Endodermal cell (in vitro differentiated cells): ENCODE measurements at regions not wholly inside any gene's neighbourhood (a gene's known extent, or its start where the extent isn't known, plus 50 kb on each side); places are given as distances from the start of the nearest gene placed in this dataset.
"Not testable (repeated sequence)": the region's sequence is repeated elsewhere in the genome, so short reads cannot be mapped to it uniquely, and the experiment has no call there.

Experiments
- DNase-seq: peaks from one replicate; pipeline ENCODE4 v3.0.0-alpha.2; 2017
- H3K27ac ChIP-seq: 2 replicates; pipeline ENCODE4 v1.5.1; 2013; ENCODE audit warnings: mild to moderate bottlenecking, low read depth, low read length, moderate library complexity
- H3K27me3 ChIP-seq: 2 replicates; pipeline ENCODE4 v1.6.1; 2013; ENCODE audit warnings: mild to moderate bottlenecking, low read length, moderate library complexity; ENCODE audit not compliant: insufficient read depth, control insufficient read depth, poor library complexity, severe bottlenecking
- H3K36me3 ChIP-seq: 2 replicates; pipeline ENCODE4 v1.7.0; 2013; ENCODE audit warnings: mild to moderate bottlenecking, low read length, moderate library complexity; ENCODE audit not compliant: control insufficient read depth, insufficient read depth
- H3K4me1 ChIP-seq: one replicate; pipeline ENCODE4 v1.7.0; 2013; ENCODE audit warnings: low read length; ENCODE audit not compliant: control insufficient read depth, insufficient read depth
- H3K4me3 ChIP-seq: 2 replicates; pipeline ENCODE4 v1.5.1; 2013; ENCODE audit warnings: mild to moderate bottlenecking, low read length, moderate library complexity
- H3K9ac ChIP-seq: 2 replicates; pipeline ENCODE4 v1.6.1; 2013; ENCODE audit warnings: mild to moderate bottlenecking, low read length, moderate library complexity; ENCODE audit not compliant: poor library complexity, severe bottlenecking; ENCODE audit errors: extremely low read depth
- H3K9me3 ChIP-seq: 2 replicates; pipeline ENCODE4 v1.6.1; 2013; ENCODE audit warnings: mild to moderate bottlenecking, low read length, moderate library complexity; ENCODE audit not compliant: control insufficient read depth
- H3K27ac Mint-ChIP-seq: 2 replicates; pipeline ENCODE4 v1.8.0; 2020; ENCODE audit warnings: mixed read lengths
- H3K27me3 Mint-ChIP-seq: 2 replicates; pipeline ENCODE4 v1.8.0; 2021; ENCODE audit warnings: mild to moderate bottlenecking, mixed read lengths; ENCODE audit not compliant: insufficient read depth
- H3K36me3 Mint-ChIP-seq: 2 replicates; pipeline ENCODE4 v1.8.0; 2020; ENCODE audit warnings: low read depth, mixed read lengths
- H3K4me1 Mint-ChIP-seq: 2 replicates; pipeline ENCODE4 v1.8.0; 2020; ENCODE audit warnings: mixed read lengths
- H3K4me3 Mint-ChIP-seq: 2 replicates; pipeline ENCODE4 v1.8.0; 2020; ENCODE audit warnings: mild to moderate bottlenecking, moderate library complexity, mixed read lengths
- H3K9me3 Mint-ChIP-seq: 2 replicates; pipeline ENCODE4 v1.8.0; 2020; ENCODE audit warnings: mild to moderate bottlenecking, mixed read lengths
- CTCF ChIP-seq: fragments of 200-600 bp; sonication (generic); conservative IDR thresholded peaks from 2 replicates; pipeline ENCODE4 v1.5.0; 2021; ENCODE audit warnings: antibody characterized with exemption, mild to moderate bottlenecking
- WGBS, 2 experiments: methylation state at CpG; one replicate each; pipeline versions ENCODE4 v1.1.5 to v1.1.7; 2013; ENCODE audit warnings: missing lambda C conversion rate in 2 of 2, mixed read lengths in 1 of 2; ENCODE audit not compliant: insufficient coverage in 1 of 2, insufficient read length in 1 of 2; 5-methylcytosine and 5-hydroxymethylcytosine counted together

- Histone ChIP-seq H3K36me3 (no peaks in the 10 kb centered on the region), H3K9me3 (peaks cover 15% of the 10 kb centered on the region), H3K4me1 (no peaks in the 10 kb centered on the region), H3K27me3 (no peaks in the 10 kb centered on the region), H3K27ac (no peak overlapping the region), H3K4me3 (peak overlapping the region; percentile 45), H3K9ac (no peak overlapping the region)
- Mint-ChIP-seq H3K4me1 (peaks cover 18% of the 10 kb centered on the region), H3K4me3 (no peak overlapping the region), H3K9me3 (peaks cover 9% of the 10 kb centered on the region), H3K27me3 (no peaks in the 10 kb centered on the region), H3K27ac (no peak overlapping the region), H3K36me3 (no peaks in the 10 kb centered on the region)
- WGBS, 2 experiments: 98 to 100% methylated on average over 2 of the region's 2 CpGs
- no peak for DNase-seq
- TF ChIP-seq CTCF: no peak
These were observed 213.2 kb upstream of the FKBP1C start for GRCh38 chr6:62998022-62998421.

GRCh38 chr6:62999242-62999641, 212.0 kb upstream of the FKBP1C start:
- H3K9ac ChIP-seq, H3K27me3 Mint-ChIP-seq, H3K4me3 ChIP-seq, H3K4me1 ChIP-seq, H3K9me3 Mint-ChIP-seq, DNase-seq, H3K36me3 ChIP-seq, H3K27ac ChIP-seq, H3K36me3 Mint-ChIP-seq, H3K4me3 Mint-ChIP-seq, H3K27me3 ChIP-seq: not testable (repeated sequence)
- WGBS, 2 experiments: 20 to 68% methylated on average over 1 to 3 of the region's 3 CpGs
- H3K4me1 Mint-ChIP-seq: peaks cover 16% of the 10 kb centered on the region
- H3K9me3 ChIP-seq: peaks cover 15% of the 10 kb centered on the region
- peak overlapping the region; percentile 6 for H3K27ac Mint-ChIP-seq

GRCh38 chr6:62999796-63000195, 211.5 kb upstream of the FKBP1C start:
- Histone ChIP-seq H3K27me3 (no peaks in the 10 kb centered on the region), H3K9me3 (peaks cover 15% of the 10 kb centered on the region), H3K27ac (no peak overlapping the region), H3K4me1 (no peaks in the 10 kb centered on the region), H3K9ac (no peak overlapping the region), H3K4me3 (no peak overlapping the region), H3K36me3 (no peaks in the 10 kb centered on the region)
- Mint-ChIP-seq H3K36me3 (no peaks in the 10 kb centered on the region), H3K4me3 (no peak overlapping the region), H3K4me1 (peaks cover 16% of the 10 kb centered on the region), H3K27me3 (no peaks in the 10 kb centered on the region), H3K27ac (peak overlapping the region; percentile 6), H3K9me3 (peaks cover 9% of the 10 kb centered on the region)
- no peak for DNase-seq
- WGBS, 2 experiments: no CpG with 5 or more reads among the region's 1 CpG
- no peak for TF ChIP-seq CTCF

GRCh38 chr6:63006018-63006417, 205.3 kb upstream of the FKBP1C start:
- H3K4me1 ChIP-seq, H3K9ac ChIP-seq, H3K4me3 Mint-ChIP-seq, H3K9me3 ChIP-seq, H3K27me3 Mint-ChIP-seq, DNase-seq, H3K27ac Mint-ChIP-seq, H3K27ac ChIP-seq, H3K36me3 Mint-ChIP-seq, H3K36me3 ChIP-seq, H3K27me3 ChIP-seq, H3K4me3 ChIP-seq, H3K4me1 Mint-ChIP-seq: not testable (repeated sequence)
- peaks cover 21% of the 10 kb centered on the region for H3K9me3 Mint-ChIP-seq
- 93 to 95% methylated on average over 6 to 7 of the region's 7 CpGs for WGBS, 2 experiments

GRCh38 chr6:63010962-63011361, 200.3 kb upstream of the FKBP1C start:
- H3K9ac ChIP-seq, H3K4me3 ChIP-seq, H3K27ac ChIP-seq, H3K27me3 ChIP-seq, H3K9me3 ChIP-seq, H3K36me3 Mint-ChIP-seq, H3K27ac Mint-ChIP-seq, H3K4me1 ChIP-seq, H3K27me3 Mint-ChIP-seq, H3K36me3 ChIP-seq, H3K4me3 Mint-ChIP-seq: not testable (repeated sequence)
- Mint-ChIP-seq H3K4me1 (peaks cover 17% of the 10 kb centered on the region), H3K9me3 (peaks cover 12% of the 10 kb centered on the region)
- 39% methylated on average over 3 of the region's 3 CpGs; no CpG with 5 or more reads in 1 of the 2 experiments for WGBS, 2 experiments
- peak; percentile 83 for DNase-seq
